ENCODE measurements at regions not wholly inside any gene's neighbourhood (a gene's known extent, or its start where the extent isn't known, plus 50 kb on each side); places are given as distances from the start of the nearest gene placed in this dataset.

- TF ChIP-seq POLR2A (IDR thresholded peaks at IDR 0.05) (no peak), CTCF (IDR thresholded peaks at IDR 0.05) (no peak)
Measured at GRCh38 chr9:88784960-88785359, 206.3 kb upstream of the S1PR3 start.
